GM12874 (cell line): ENCODE measurements at regions not wholly inside any gene's neighbourhood (a gene's known extent, or its start where the extent isn't known, plus 50 kb on each side); places are given as distances from the start of the nearest gene placed in this dataset.

Experiments
- CTCF ChIP-seq: IDR thresholded peaks from 2 replicates; pipeline ENCODE4 v1.5.1; 2011; ENCODE audit warnings: low read depth, mild to moderate bottlenecking, control low read depth, low read length, moderate library complexity; ENCODE audit not compliant: insufficient read depth

GRCh38 chr1:89436856-89437255 is 73.0 kb downstream of the GBP6 start:
- TF ChIP-seq CTCF: no peak

- no peak for TF ChIP-seq CTCF
These were observed 77.1 kb downstream of the GBP6 start for GRCh38 chr1:89440911-89441310.

- TF ChIP-seq CTCF: no peak
These were observed 79.8 kb upstream of the LRRC8B start for GRCh38 chr1:89444791-89445190.

- TF ChIP-seq CTCF: no peak
These were observed 73.6 kb upstream of the LRRC8B start for GRCh38 chr1:89451011-89451410.

DNA sequence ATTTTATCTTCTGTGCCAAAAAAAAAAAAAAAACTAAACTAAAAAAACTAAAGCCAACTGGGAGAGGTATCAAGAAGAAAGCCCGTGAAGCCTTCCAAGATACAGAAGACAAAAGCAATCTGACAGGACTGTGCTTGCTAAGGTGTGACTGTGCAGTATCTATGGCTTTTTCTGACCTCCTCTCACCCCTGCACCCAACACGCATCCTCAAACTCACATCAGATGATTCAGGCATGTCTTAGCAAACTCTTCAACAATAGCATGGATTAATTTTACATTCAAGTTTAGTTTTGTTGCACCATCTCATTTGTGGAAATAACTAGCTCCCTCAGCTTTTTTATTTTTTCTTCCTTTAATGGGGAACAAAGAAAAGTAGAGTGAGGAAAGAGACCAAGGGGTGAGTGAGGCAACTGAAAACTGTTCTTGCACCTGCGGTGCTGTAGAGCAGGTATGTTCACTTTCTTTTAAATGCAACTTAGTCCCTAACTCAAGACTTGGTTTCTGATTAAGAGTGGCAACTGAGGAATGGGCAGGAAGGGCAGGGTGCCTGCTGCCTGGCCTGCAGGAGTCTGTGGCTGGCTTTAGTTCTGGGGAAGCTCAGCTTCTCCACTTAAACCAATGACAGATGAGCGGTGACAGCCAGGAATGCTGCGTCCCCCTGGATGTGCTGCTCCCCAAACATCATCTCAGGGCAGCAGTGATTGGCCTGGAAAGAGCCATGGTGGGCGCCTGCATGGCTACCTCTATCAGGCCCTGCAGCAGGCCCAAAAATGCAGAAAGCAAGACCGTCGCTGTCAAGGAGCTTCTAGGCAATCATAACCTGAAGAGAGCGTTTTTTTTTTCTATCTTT is 71.3 kb upstream of the LRRC8B start:
- TF ChIP-seq CTCF: no peak

- peak; percentile 36; the same call in 1 of the 2 replicates for TF ChIP-seq CTCF
These were observed 69.6 kb upstream of the LRRC8B start for GRCh38 chr1:89454845-89455521.

DNA sequence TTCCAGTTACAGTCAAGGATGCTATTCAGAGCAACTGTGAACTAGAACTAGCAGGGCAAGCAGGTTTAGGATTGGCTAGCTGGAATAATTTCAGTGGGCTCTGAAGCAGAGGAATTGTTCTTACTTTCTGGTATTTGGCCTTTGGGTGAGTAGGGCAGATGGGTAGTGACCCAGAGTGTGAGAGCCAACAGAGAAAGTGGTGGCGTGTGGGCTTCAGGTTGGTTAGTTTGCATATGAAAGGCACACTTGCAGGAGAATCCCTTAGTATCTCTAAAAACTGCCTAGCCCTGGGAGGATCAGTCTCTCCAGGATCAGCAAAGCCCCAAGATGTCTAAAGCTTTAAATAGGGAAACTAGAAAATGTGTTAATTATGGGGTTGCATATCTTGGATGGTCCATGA is 67.6 kb upstream of the LRRC8B start:
- no peak for TF ChIP-seq CTCF
